GM18526 (cell line): ENCODE measurements at regions not wholly inside any gene's neighbourhood (a gene's known extent, or its start where the extent isn't known, plus 50 kb on each side); places are given as distances from the start of the nearest gene placed in this dataset.

ENCODE experiments used
- POLR2A ChIP-seq: IDR thresholded peaks from 3 replicates; pipeline ENCODE4 v1.6.1; 2011; ENCODE audit not compliant: insufficient read length; ENCODE audit errors: extremely low read depth

DNA sequence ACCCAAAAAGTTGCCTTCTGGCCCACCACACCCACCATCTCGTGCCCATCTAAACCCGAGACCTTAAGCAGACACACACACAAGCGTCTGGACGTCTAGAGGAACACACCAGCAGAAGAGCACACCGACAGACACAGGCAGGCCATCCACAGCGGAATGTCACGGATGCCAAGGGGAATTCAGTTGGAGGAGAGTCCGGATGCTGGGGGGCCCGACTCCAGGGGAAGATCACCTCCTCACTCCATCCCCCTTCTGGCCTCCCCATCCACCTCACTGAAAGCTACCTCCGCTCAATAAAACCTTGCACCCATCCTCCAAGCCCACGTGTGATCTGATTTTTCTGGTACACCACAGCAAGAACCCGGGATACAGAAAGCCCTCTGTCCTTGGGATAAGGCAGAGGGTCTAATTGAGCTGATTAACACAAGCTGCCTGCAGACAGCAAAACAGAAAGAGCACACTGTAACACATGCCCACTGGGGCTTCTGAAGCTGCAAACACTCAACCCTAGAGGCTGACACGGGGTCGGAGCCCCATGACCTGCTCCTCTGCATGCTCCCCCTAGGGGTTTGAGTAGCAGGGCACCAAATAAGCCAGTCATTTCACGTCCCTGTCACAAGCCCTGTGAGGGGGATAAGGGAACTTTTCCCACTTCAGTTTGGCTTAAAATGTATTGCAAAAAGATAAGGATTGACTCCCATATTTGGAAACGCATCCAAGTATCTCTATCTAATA is 339.6 kb upstream of the PCDH10 start:
- TF ChIP-seq POLR2A: no peak

GRCh38 chr4:132818091-132818490 is 331.0 kb upstream of the PCDH10 start:
- no peak for TF ChIP-seq POLR2A

DNA sequence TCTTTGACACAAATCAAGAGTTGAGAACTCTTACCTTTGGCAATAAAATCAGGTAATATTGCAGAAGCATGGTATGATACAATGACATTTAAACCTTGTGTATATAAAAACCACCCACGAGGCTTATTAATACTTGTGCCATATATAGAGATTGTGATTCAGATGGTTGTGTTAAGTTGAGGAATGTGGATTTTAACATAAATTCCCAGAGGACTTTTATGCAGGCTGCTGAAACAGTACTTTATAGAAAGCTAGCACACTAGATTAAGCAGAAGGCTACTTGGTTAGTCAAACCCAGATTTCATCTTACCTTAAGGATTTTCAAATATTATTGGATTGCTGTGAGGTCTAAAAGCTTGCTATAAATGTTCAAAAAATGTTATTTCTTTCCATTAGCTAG is 325.7 kb upstream of the PCDH10 start:
- no peak for TF ChIP-seq POLR2A

- TF ChIP-seq POLR2A: no peak
Observed at GRCh38 chr4:132824761-132825160, 324.3 kb upstream of the PCDH10 start.

DNA sequence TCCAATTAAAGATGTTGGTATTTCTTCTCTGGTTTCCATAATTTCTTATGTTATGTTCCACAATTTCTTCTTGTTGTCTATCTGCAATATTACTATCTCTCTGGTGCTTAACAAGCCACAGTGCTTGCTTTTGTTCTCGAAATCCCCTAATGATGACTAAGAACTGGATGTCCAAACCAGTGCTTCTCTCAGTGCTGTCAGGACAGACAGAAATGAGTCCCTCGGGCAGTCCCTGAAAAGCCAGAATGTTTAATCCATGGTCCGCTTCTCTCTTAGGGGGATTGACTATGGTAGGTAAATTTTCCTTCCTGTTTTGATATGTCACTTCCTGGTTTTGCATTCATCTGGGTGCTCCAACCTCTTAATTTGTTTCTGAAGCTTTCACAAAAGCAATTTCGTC is 321.6 kb upstream of the PCDH10 start:
- no peak for TF ChIP-seq POLR2A

GRCh38 chr4:132838244-132838643 is 310.9 kb upstream of the PCDH10 start:
- no peak for TF ChIP-seq POLR2A

GRCh38 chr4:132839070-132839469 is 310.0 kb upstream of the PCDH10 start:
- TF ChIP-seq POLR2A: no peak

DNA sequence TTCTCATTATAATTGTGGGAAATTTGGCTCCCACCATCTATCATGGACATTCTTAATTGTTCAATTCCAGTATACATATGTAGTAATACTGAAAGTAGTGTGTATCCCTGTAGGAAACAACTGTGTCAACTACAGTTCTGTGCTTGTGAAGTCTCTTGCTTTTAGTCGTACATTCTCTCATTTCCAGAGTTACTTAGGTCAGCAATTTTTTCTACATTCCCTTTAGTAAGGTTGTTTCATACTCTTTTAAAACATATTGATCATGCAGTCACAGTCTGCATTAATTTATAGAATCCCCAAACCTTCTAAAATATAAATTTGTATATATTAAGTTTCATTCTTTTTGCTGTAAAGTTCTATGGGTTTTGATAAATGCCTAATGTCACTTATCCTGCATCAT is 289.2 kb upstream of the PCDH10 start:
- TF ChIP-seq POLR2A: no peak

- no peak for TF ChIP-seq POLR2A
Observed at GRCh38 chr4:132860976-132861375, 288.1 kb upstream of the PCDH10 start.

- no peak for TF ChIP-seq POLR2A
Observed at GRCh38 chr4:132863619-132864018, 285.5 kb upstream of the PCDH10 start.

GRCh38 chr4:132865458-132865857 is 283.6 kb upstream of the PCDH10 start:
- no peak for TF ChIP-seq POLR2A

- no peak for TF ChIP-seq POLR2A
Observed at GRCh38 chr4:132865922-132866321, 283.2 kb upstream of the PCDH10 start.

DNA sequence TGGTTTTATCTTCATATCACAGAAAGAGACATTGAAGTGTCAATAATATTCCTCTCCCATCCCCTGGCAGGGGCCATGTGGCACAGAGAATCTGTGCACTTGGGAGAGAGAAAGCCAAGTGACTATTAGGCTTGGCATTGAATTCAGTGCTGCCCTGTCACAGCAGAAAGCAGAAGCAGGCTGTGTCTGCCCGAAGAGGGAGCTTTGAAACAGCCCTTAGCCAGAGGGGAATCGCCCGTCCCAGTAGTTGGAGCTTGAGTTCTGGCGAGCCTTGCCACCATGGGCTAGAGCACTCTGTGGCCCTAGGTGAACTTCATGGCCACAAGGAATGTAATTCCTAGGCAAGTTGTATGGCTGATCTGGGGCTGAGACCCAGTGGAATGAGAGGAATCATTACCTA is 282.5 kb upstream of the PCDH10 start:
- no peak for TF ChIP-seq POLR2A

- TF ChIP-seq POLR2A: no peak
Observed at GRCh38 chr4:132893787-132894186, 255.3 kb upstream of the PCDH10 start.

DNA sequence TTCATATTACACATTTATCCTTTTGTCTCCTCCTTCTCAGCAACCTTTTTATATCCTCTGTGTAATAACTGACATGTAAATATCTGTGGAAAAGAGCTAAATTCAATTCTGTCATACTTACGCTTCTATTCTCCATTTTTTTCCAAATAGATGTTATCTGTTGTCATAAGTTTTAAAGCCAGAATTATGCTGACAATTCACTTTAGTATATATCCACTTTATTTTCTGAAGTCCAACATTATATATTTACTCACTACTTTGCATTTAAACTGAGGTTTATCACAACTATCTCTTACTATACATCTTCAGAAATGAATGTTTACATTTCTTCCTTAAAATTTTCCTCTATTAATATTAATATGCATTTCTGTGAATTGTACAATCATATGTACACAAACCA is 247.9 kb upstream of the PCDH10 start:
- TF ChIP-seq POLR2A: no peak

DNA sequence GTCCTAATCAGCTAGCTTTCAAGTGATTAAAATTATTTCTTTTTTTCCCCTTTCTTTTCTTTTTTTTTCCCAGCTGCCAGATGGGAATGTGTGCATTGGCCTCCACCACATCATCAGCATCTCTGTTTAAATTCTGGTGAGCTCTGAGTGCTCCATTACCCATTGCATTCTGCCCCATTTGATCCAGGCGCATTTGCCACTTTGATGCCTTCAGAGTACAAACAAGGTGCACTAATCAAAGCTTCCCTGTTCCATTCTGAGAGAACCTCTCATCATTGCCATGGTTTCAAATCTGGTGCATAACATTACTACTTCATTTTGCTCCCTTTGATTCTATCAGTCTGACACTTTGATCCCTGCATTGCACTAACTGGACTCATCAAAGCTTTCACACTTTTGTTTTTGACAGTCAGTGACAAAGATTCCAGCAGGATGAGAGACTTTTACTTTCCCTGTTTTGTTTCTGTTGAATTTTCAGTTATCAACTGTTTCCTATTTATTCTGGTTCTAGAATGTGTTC is 238.8 kb upstream of the PCDH10 start:
- no peak for TF ChIP-seq POLR2A

GRCh38 chr4:132918096-132918495 is 231.0 kb upstream of the PCDH10 start:
- no peak for TF ChIP-seq POLR2A
